Dendritic cell treated with granulocyte-macrophage colony-stimulating factor and Interleukin-4, amounts not matched to agents 40 ng/mL and 50 ng/mL, for 4 days (primary cell): ENCODE measurements at regions not wholly inside any gene's neighbourhood (a gene's known extent, or its start where the extent isn't known, plus 50 kb on each side); places are given as distances from the start of the nearest gene placed in this dataset.

Source experiments
- H3K27ac Mint-ChIP-seq: one replicate; pipeline ENCODE4 v1.8.0; 2022; ENCODE audit warnings: mild to moderate bottlenecking, mixed read lengths
- H3K27me3 Mint-ChIP-seq: one replicate; pipeline ENCODE4 v1.8.0; 2022; ENCODE audit warnings: mild to moderate bottlenecking, mixed read lengths
- H3K36me3 Mint-ChIP-seq: one replicate; pipeline ENCODE4 v1.8.0; 2022; ENCODE audit warnings: low read depth, mixed read lengths
- H3K4me1 Mint-ChIP-seq: one replicate; pipeline ENCODE4 v1.8.0; 2022; ENCODE audit warnings: low read depth, mixed read lengths
- H3K4me3 Mint-ChIP-seq: one replicate; pipeline ENCODE4 v1.8.0; 2022; ENCODE audit warnings: mild to moderate bottlenecking, moderate library complexity, mixed read lengths
- H3K9me3 Mint-ChIP-seq: one replicate; pipeline ENCODE4 v1.8.0; 2022; ENCODE audit warnings: mixed read lengths
- intact Hi-C: fragments of 100-400 bp; cut with micrococcal nuclease; formaldehyde crosslinking; loops from one replicate; pipeline ENCODE4 v1.15.0; 2022

- Mint-ChIP-seq H3K4me3 (no peak overlapping the region), H3K9me3 (peaks cover 20% of the 10 kb centered on the region), H3K27me3 (no peaks in the 10 kb centered on the region), H3K36me3 (no peaks in the 10 kb centered on the region), H3K4me1 (no peaks in the 10 kb centered on the region), H3K27ac (no peak overlapping the region)
- intact Hi-C loops: no loop called here
These were observed 681.4 kb downstream of the EPHA7 start for GRCh38 chr6:92737983-92738382.

GRCh38 chr6:92723390-92723931, 695.9 kb downstream of the EPHA7 start:
- intact Hi-C loops: no loop called here
- H3K36me3 Mint-ChIP-seq: no peaks in the 10 kb centered on the region
- peak overlapping the region; percentile 60 for H3K4me3 Mint-ChIP-seq
- H3K27ac Mint-ChIP-seq: peak overlapping the region; percentile 17
- no peaks in the 10 kb centered on the region for H3K4me1 Mint-ChIP-seq
- H3K9me3 Mint-ChIP-seq: no peaks in the 10 kb centered on the region
- no peaks in the 10 kb centered on the region for H3K27me3 Mint-ChIP-seq

GRCh38 chr6:92719773-92720172, 699.6 kb downstream of the EPHA7 start:
- intact Hi-C loops: no loop called here
- Mint-ChIP-seq H3K4me3 (no peak overlapping the region), H3K27ac (no peak overlapping the region), H3K9me3 (no peaks in the 10 kb centered on the region), H3K27me3 (no peaks in the 10 kb centered on the region), H3K36me3 (no peaks in the 10 kb centered on the region), H3K4me1 (no peaks in the 10 kb centered on the region)

- Mint-ChIP-seq H3K4me1 (no peaks in the 10 kb centered on the region), H3K4me3 (no peak overlapping the region), H3K9me3 (no peaks in the 10 kb centered on the region), H3K27me3 (no peaks in the 10 kb centered on the region), H3K27ac (no peak overlapping the region), H3K36me3 (no peaks in the 10 kb centered on the region)
- intact Hi-C loops: no loop called here
These were observed 702.7 kb downstream of the EPHA7 start for GRCh38 chr6:92716638-92717037.

- Mint-ChIP-seq H3K27me3 (no peaks in the 10 kb centered on the region), H3K36me3 (no peaks in the 10 kb centered on the region), H3K4me3 (no peak overlapping the region), H3K4me1 (no peaks in the 10 kb centered on the region), H3K9me3 (no peaks in the 10 kb centered on the region), H3K27ac (no peak overlapping the region)
- intact Hi-C loops: no loop called here
These were observed 703.4 kb downstream of the EPHA7 start for GRCh38 chr6:92715991-92716390.

- intact Hi-C loops: no loop called here
These were observed 705.0 kb downstream of the EPHA7 start for GRCh38 chr6:92714346-92714745.

GRCh38 chr6:92710048-92710447, 709.3 kb downstream of the EPHA7 start:
- no peaks in the 10 kb centered on the region for H3K4me1 Mint-ChIP-seq
- intact Hi-C loops: no loop called here
- no peaks in the 10 kb centered on the region for H3K36me3 Mint-ChIP-seq
- no peak overlapping the region for H3K27ac Mint-ChIP-seq
- no peak overlapping the region for H3K4me3 Mint-ChIP-seq
- H3K27me3 Mint-ChIP-seq: no peaks in the 10 kb centered on the region
- H3K9me3 Mint-ChIP-seq: no peaks in the 10 kb centered on the region

More at GRCh38 chr6:92714346-92714745, 705.0 kb downstream of the EPHA7 start:
- Mint-ChIP-seq H3K4me1 (no peaks in the 10 kb centered on the region), H3K27ac (no peak overlapping the region), H3K9me3 (no peaks in the 10 kb centered on the region), H3K27me3 (no peaks in the 10 kb centered on the region), H3K4me3 (no peak overlapping the region), H3K36me3 (no peaks in the 10 kb centered on the region)

GRCh38 chr6:92708945-92709344, 710.4 kb downstream of the EPHA7 start:
- no peaks in the 10 kb centered on the region for H3K4me1 Mint-ChIP-seq
- H3K36me3 Mint-ChIP-seq: no peaks in the 10 kb centered on the region
- intact Hi-C loops: no loop called here
- no peaks in the 10 kb centered on the region for H3K27me3 Mint-ChIP-seq
- no peak overlapping the region for H3K4me3 Mint-ChIP-seq
- H3K9me3 Mint-ChIP-seq: no peaks in the 10 kb centered on the region
- no peak overlapping the region for H3K27ac Mint-ChIP-seq

GRCh38 chr6:92708270-92708669, 711.1 kb downstream of the EPHA7 start:
- Mint-ChIP-seq H3K27ac (no peak overlapping the region), H3K9me3 (no peaks in the 10 kb centered on the region), H3K4me3 (no peak overlapping the region), H3K36me3 (no peaks in the 10 kb centered on the region), H3K27me3 (no peaks in the 10 kb centered on the region), H3K4me1 (no peaks in the 10 kb centered on the region)
- intact Hi-C loops: no loop called here

GRCh38 chr6:92706976-92707375, 712.4 kb downstream of the EPHA7 start:
- Mint-ChIP-seq H3K27ac (no peak overlapping the region), H3K27me3 (no peaks in the 10 kb centered on the region), H3K9me3 (no peaks in the 10 kb centered on the region), H3K4me3 (no peak overlapping the region), H3K36me3 (no peaks in the 10 kb centered on the region), H3K4me1 (no peaks in the 10 kb centered on the region)
- intact Hi-C loops: no loop called here

GRCh38 chr6:92701425-92702096, 717.8 kb downstream of the EPHA7 start:
- Mint-ChIP-seq H3K4me3 (no peak overlapping the region), H3K36me3 (no peaks in the 10 kb centered on the region), H3K9me3 (no peaks in the 10 kb centered on the region), H3K27ac (no peak overlapping the region), H3K4me1 (peaks cover 4% of the 10 kb centered on the region), H3K27me3 (no peaks in the 10 kb centered on the region)
- intact Hi-C loops: no loop called here

GRCh38 chr6:92700411-92700810, 718.9 kb downstream of the EPHA7 start:
- H3K27ac Mint-ChIP-seq: no peak overlapping the region
- H3K9me3 Mint-ChIP-seq: no peaks in the 10 kb centered on the region
- no peaks in the 10 kb centered on the region for H3K36me3 Mint-ChIP-seq
- no peaks in the 10 kb centered on the region for H3K27me3 Mint-ChIP-seq
- intact Hi-C loops: no loop called here
- H3K4me3 Mint-ChIP-seq: no peak overlapping the region
- H3K4me1 Mint-ChIP-seq: peaks cover 4% of the 10 kb centered on the region

- Mint-ChIP-seq H3K27ac (no peak overlapping the region), H3K9me3 (peaks cover 20% of the 10 kb centered on the region), H3K4me3 (no peak overlapping the region), H3K27me3 (no peaks in the 10 kb centered on the region), H3K36me3 (peaks cover 21% of the 10 kb centered on the region), H3K4me1 (peaks cover 27% of the 10 kb centered on the region)
- intact Hi-C loops: no loop called here
These were observed 728.3 kb downstream of the EPHA7 start for GRCh38 chr6:92690997-92691599.

- intact Hi-C loops: no loop called here
- H3K36me3 Mint-ChIP-seq: peaks cover 26% of the 10 kb centered on the region
- H3K27ac Mint-ChIP-seq: peak overlapping the region; percentile 84
These were observed 731.0 kb downstream of the EPHA7 start for GRCh38 chr6:92688342-92688741.

GRCh38 chr6:92687278-92687677, 732.1 kb downstream of the EPHA7 start:
- H3K27me3 Mint-ChIP-seq: no peaks in the 10 kb centered on the region
- H3K9me3 Mint-ChIP-seq: peaks cover 28% of the 10 kb centered on the region
- H3K4me1 Mint-ChIP-seq: peaks cover 33% of the 10 kb centered on the region
- intact Hi-C loops: no loop called here
- no peak overlapping the region for H3K4me3 Mint-ChIP-seq
- H3K27ac Mint-ChIP-seq: peak overlapping the region; percentile 84
- peaks cover 26% of the 10 kb centered on the region for H3K36me3 Mint-ChIP-seq

More at GRCh38 chr6:92688342-92688741, 731.0 kb downstream of the EPHA7 start:
- Mint-ChIP-seq H3K4me1 (peaks cover 33% of the 10 kb centered on the region), H3K27me3 (no peaks in the 10 kb centered on the region), H3K9me3 (peaks cover 28% of the 10 kb centered on the region), H3K4me3 (no peak overlapping the region)
